HL-60 (cell line): ENCODE measurements at regions not wholly inside any gene's neighbourhood (a gene's known extent, or its start where the extent isn't known, plus 50 kb on each side); places are given as distances from the start of the nearest gene placed in this dataset.

ENCODE experiments used
- DNase-seq, 2 experiments: peaks; one replicate each; pipeline ENCODE4 v3.0.0-alpha.2; 2010 to 2020; ENCODE audit warnings: low read depth in 1 of 2, low spot score in 1 of 2
- H3K27ac ChIP-seq: fragments of 250-450 bp; sonication (Bioruptor Pico); replicated peaks from 2 replicates; pipeline ENCODE4 v1.5.1; 2020; ENCODE audit warnings: mild to moderate bottlenecking, moderate library complexity
- H3K27me3 ChIP-seq: fragments of 250-450 bp; sonication (Bioruptor Pico); 2 replicates; pipeline ENCODE4 v1.5.1; 2021; ENCODE audit warnings: mild to moderate bottlenecking, moderate library complexity; ENCODE audit not compliant: insufficient read depth, poor library complexity, severe bottlenecking
- H3K4me3 ChIP-seq: replicated peaks from 2 replicates; pipeline ENCODE4 v1.5.1; 2011; ENCODE audit warnings: mild to moderate bottlenecking, control low read depth, low read length; ENCODE audit not compliant: insufficient read depth
- CTCF ChIP-seq: IDR thresholded peaks from one replicate; pipeline ENCODE4 v1.5.1; 2011; ENCODE audit warnings: low read length, control low read depth, inconsistent platforms; ENCODE audit not compliant: insufficient read depth
- GABPA ChIP-seq: IDR thresholded peaks from 2 replicates; pipeline ENCODE4 v1.6.1; 2012; ENCODE audit warnings: low read depth
- POLR2AphosphoS5 ChIP-seq: IDR thresholded peaks from 2 replicates; pipeline ENCODE4 v1.6.1; 2012; ENCODE audit warnings: low read depth
- REST ChIP-seq: IDR thresholded peaks from 2 replicates; pipeline ENCODE4 v1.6.1; 2012; ENCODE audit warnings: low read depth; ENCODE audit not compliant: insufficient replicate concordance
- SPI1 ChIP-seq: IDR thresholded peaks from 2 replicates; pipeline ENCODE4 v1.6.1; 2012; ENCODE audit warnings: low read depth, mild to moderate bottlenecking, borderline replicate concordance

DNA sequence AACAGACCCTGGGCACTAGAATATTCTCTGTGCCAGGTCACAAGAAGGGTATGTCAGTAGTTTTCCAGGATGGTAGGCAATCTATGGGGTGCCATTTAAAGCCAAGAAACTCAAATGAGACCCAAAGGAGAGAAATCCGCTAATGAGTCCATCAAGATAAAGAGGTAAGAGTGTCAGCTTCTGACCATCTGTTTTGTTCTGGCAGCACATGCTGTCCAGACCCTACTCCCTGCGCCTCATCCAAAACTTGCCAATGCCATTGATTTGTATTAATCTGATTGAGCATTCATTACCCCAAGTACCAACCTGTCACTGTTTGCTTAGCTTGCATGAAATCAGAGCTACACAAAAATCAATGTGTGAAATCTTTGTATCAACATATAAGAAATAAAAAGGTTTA is 229.0 kb downstream of the BLID start:
- H3K27ac ChIP-seq, result no peak overlapping the region
- H3K27me3 ChIP-seq, result no peaks in the 10 kb centered on the region
- no peak for TF ChIP-seq SPI1
- no peak for TF ChIP-seq GABPA
- no peak for TF ChIP-seq REST
- no peak for TF ChIP-seq CTCF
- no peak for TF ChIP-seq POLR2AphosphoS5
- no peak for DNase-seq
- no peak overlapping the region for H3K4me3 ChIP-seq

DNA sequence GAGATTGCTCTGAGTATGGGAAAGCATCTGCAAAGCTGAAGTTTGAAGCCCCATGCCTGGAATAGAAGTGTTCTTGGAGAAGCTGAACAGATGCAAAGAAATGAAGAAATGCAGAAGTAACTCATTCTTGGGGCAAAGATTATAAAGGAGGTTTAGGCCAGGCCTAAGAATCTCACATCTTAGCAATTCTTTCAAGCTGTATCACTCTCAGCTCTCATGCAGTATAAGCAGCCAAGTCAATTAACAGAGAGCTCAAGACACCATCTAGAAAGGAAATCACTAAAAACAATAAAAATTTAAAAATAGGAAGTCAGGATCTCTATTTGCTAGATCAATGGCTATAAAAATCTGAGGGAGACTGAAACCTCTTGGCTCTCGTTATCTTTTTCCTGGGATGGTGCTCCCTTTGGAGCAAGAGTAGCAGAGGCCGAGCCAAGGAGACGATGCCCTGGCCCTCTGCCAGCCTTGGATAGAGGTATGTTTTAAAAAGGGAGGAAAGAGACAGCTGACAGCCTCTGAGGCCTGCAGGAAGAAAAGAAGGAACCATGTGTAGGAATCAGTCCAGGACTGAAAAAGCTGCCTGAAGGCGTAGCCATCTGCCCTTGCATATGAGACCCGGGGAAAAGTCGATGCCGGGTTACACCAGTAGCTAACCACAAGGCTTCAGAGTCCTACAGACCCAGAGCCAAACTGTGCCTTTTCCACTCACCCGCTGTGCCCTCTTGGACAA is 229.8 kb downstream of the BLID start:
- Histone ChIP-seq H3K27me3 (no peaks in the 10 kb centered on the region), H3K4me3 (no peak overlapping the region), H3K27ac (no peak overlapping the region)
- TF ChIP-seq GABPA, result no peak
- no peak for TF ChIP-seq CTCF
- TF ChIP-seq REST, result no peak
- no peak for TF ChIP-seq POLR2AphosphoS5
- no peak for TF ChIP-seq SPI1
- DNase-seq, result no peak

GRCh38 chr11:121884626-121885025 is 231.4 kb downstream of the BLID start:
- H3K27ac ChIP-seq, result no peak overlapping the region
- no peak overlapping the region for H3K4me3 ChIP-seq
- DNase-seq, result no peak
- TF ChIP-seq CTCF (no peak), GABPA (no peak), SPI1 (no peak), REST (no peak), POLR2AphosphoS5 (no peak)
- H3K27me3 ChIP-seq, result no peaks in the 10 kb centered on the region
